ENCODE measurements at regions not wholly inside any gene's neighbourhood (a gene's known extent, or its start where the extent isn't known, plus 50 kb on each side); places are given as distances from the start of the nearest gene placed in this dataset.

GRCh38 chr15:97841558-97841957 is 118.9 kb upstream of the ARRDC4 start:
- DNase-seq (ENCODE audit: extremely low read depth, low read depth): no peak
- no peak for TF ChIP-seq CTCF (IDR thresholded peaks at IDR 0.05; ENCODE audit: low read depth, low read length)

GRCh38 chr15:97849183-97849582 is 111.3 kb upstream of the ARRDC4 start:
- TF ChIP-seq CTCF (IDR thresholded peaks at IDR 0.05; ENCODE audit: low read depth, low read length): no peak
- DNase-seq (ENCODE audit: extremely low read depth, low read depth): no peak

GRCh38 chr15:97858296-97858695 is 102.2 kb upstream of the ARRDC4 start:
- no peak for TF ChIP-seq CTCF (IDR thresholded peaks at IDR 0.05; ENCODE audit: low read depth, low read length)
- DNase-seq (ENCODE audit: extremely low read depth, low read depth): no peak

GRCh38 chr15:97861529-97862260 is 98.8 kb upstream of the ARRDC4 start:
- no peak for TF ChIP-seq CTCF (IDR thresholded peaks at IDR 0.05; ENCODE audit: low read depth, low read length)
- no peak for DNase-seq (ENCODE audit: extremely low read depth, low read depth)

- no peak for DNase-seq (ENCODE audit: extremely low read depth, low read depth)
- TF ChIP-seq CTCF (IDR thresholded peaks at IDR 0.05; ENCODE audit: low read depth, low read length): no peak
These were observed 93.5 kb upstream of the ARRDC4 start for GRCh38 chr15:97866959-97867358.

GRCh38 chr15:97867870-97868269 is 92.6 kb upstream of the ARRDC4 start:
- no peak for TF ChIP-seq CTCF (IDR thresholded peaks at IDR 0.05; ENCODE audit: low read depth, low read length)
- no peak for DNase-seq (ENCODE audit: extremely low read depth, low read depth)

- no peak for TF ChIP-seq CTCF (IDR thresholded peaks at IDR 0.05; ENCODE audit: low read depth, low read length)
- no peak for DNase-seq (ENCODE audit: extremely low read depth, low read depth)
These were observed 91.5 kb upstream of the ARRDC4 start for GRCh38 chr15:97868981-97869380.

All from AG09319 (cell line).